ENCODE measurements at regions not wholly inside any gene's neighbourhood (a gene's known extent, or its start where the extent isn't known, plus 50 kb on each side); places are given as distances from the start of the nearest gene placed in this dataset.

DNA sequence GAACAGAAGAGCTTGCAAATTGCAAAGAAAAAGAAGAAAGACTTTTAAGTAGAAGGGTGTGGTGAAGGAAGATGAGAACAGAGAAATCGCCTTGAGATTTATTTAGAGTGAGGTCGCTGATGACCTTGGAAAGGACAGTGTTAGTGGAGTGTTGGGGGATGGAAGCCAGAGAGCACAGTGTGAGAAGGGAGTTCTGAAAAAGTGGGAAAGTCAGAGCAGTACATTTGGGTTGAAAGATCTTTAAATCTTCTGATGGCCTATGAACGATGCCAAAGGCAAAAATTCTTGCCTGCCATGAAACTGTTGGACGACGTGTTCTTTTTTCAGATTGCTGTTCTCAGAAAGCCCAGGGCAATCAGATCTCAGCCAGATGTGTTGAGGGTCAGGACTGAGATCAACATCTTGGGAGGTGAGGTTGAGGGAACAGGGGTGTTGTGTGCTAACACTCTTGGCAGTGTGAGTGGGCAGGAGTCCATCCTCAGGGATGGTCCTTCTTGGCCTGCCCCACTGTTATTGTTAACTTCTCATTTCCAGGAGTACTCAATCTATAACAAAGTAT lies 330.1 kb downstream of the MAP2K6 start:
- no peaks in the 10 kb centered on the region for H3K36me3 ChIP-seq (ENCODE audit: insufficient read depth, low read length)
- no peaks in the 10 kb centered on the region for H3K9me3 ChIP-seq (replicated peaks; ENCODE audit: low read length)
- H3K4me1 ChIP-seq (ENCODE audit: control insufficient read depth, insufficient read depth, low read length), result peaks cover 3% of the 10 kb centered on the region
- H3K4me2 ChIP-seq (ENCODE audit: low read length), result no peak overlapping the region
- H3K4me3 ChIP-seq (ENCODE audit: low read length), result no peak overlapping the region
- no peaks in the 10 kb centered on the region for H3K27me3 ChIP-seq (ENCODE audit: control insufficient read depth, insufficient read depth, low read length)
- no peak overlapping the region for H3K9ac ChIP-seq (ENCODE audit: low read depth, low read length)

DNA sequence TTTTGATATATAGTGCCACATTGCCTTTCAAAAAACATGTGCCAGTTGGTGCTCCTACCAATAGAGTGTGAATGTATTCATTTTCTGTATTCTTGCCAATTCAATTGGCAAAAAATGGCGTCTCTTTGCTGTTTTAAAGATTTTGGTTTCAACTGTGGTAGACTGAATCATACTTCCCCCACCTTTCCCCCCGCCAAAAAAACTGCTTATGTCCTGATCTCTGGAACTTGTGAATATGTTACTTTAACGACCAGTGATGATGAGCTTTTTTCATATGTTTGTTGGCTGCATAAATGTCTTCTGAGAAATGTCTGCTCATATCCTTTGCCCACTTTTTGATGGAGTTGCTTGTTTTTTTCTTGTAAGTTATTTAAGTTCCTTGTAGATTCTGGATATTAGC lies 325.1 kb upstream of the KCNJ16 start:
- Histone ChIP-seq H3K9me3 (replicated peaks; ENCODE audit: low read length) (no peaks in the 10 kb centered on the region), H3K9ac (ENCODE audit: low read depth, low read length) (no peak overlapping the region), H3K4me3 (ENCODE audit: low read length) (no peak overlapping the region), H3K27me3 (ENCODE audit: control insufficient read depth, insufficient read depth, low read length) (no peaks in the 10 kb centered on the region), H3K4me2 (ENCODE audit: low read length) (no peak overlapping the region), H3K36me3 (ENCODE audit: insufficient read depth, low read length) (no peaks in the 10 kb centered on the region), H3K4me1 (ENCODE audit: control insufficient read depth, insufficient read depth, low read length) (no peaks in the 10 kb centered on the region)

DNA sequence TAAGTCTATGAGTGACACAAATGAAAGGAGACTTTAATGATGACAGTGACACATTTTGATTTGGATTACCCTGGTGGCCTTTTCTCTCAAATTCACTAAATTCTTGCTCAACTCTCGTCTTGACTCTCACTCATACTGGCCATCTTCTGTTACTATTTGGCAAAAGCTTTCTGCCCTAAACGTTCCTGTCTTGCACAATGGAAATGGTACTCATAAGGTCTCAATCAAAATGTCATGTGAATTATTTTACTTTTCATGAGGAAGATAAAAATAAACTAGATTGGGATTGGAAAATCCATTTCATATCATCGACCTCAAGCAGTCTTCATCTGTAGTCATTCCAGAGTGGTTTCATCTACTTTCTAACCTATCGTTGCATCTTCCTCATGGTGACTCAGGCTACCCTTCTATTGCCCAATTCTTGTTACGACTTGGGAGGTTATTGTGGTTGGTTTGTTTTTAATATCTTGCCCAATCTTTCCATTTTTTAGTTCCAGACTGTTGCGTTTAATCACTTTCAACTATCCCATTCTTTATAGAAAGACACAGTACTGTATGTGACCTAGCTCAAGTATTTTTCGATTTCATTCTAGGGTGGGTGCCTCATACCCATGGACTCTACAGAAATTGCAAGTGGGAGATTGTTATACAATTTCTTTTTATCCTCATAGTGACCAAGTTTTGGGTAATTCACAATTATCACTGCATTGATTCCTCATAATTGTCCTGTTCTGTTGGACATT lies 317.2 kb upstream of the KCNJ16 start:
- Histone ChIP-seq H3K36me3 (ENCODE audit: insufficient read depth, low read length) (no peaks in the 10 kb centered on the region), H3K4me1 (ENCODE audit: control insufficient read depth, insufficient read depth, low read length) (peaks cover 38% of the 10 kb centered on the region), H3K9ac (ENCODE audit: low read depth, low read length) (peak overlapping the region; percentile 5), H3K9me3 (replicated peaks; ENCODE audit: low read length) (no peaks in the 10 kb centered on the region), H3K4me2 (ENCODE audit: low read length) (peak overlapping the region; percentile 40), H3K4me3 (ENCODE audit: low read length) (no peak overlapping the region), H3K27me3 (ENCODE audit: control insufficient read depth, insufficient read depth, low read length) (no peaks in the 10 kb centered on the region)

DNA sequence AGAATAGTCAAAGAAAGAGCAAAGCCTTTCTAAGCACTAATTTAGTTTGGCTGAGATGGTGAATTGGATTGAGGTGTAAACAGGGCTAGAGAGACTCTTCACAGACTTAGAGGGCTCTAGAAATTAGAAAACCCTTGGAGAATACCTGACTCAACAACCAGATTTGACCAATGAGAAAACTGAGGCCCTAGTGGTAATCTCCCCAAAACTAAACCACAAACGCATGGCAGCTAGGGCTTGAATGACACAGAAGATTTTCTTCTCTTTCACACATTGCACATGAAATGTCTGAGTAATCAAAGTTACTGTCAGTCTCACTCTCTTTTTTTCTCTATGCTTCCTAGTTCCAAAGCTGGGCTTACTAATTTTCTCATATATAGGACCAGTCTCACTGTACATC lies 314.5 kb upstream of the KCNJ16 start:
- Histone ChIP-seq H3K4me3 (ENCODE audit: low read length) (no peak overlapping the region), H3K27me3 (ENCODE audit: control insufficient read depth, insufficient read depth, low read length) (no peaks in the 10 kb centered on the region), H3K36me3 (ENCODE audit: insufficient read depth, low read length) (no peaks in the 10 kb centered on the region), H3K9me3 (replicated peaks; ENCODE audit: low read length) (no peaks in the 10 kb centered on the region), H3K4me2 (ENCODE audit: low read length) (no peak overlapping the region), H3K9ac (ENCODE audit: low read depth, low read length) (no peak overlapping the region), H3K4me1 (ENCODE audit: control insufficient read depth, insufficient read depth, low read length) (peaks cover 50% of the 10 kb centered on the region)

DNA sequence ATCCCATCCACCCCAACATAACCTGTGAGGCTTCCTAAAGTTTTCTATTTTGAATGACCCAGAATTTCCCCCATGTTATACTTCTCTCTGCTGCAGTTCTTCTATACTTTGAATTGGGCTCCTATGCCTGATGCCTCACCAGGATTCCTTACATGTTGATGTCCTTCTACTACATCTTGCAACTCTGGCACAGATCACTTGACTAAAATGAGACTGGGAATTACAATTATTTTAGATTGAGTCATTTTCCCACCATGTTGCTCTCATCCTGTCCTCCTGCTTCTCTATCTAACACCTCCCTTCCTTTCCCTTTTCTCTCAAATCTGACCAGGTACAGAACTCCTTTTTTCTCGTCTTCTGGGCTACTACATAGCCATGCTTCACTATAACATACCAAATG lies 314.0 kb upstream of the KCNJ16 start:
- H3K4me3 ChIP-seq (ENCODE audit: low read length), result no peak overlapping the region
- H3K4me1 ChIP-seq (ENCODE audit: control insufficient read depth, insufficient read depth, low read length), result peaks cover 50% of the 10 kb centered on the region
- no peak overlapping the region for H3K4me2 ChIP-seq (ENCODE audit: low read length)
- no peaks in the 10 kb centered on the region for H3K9me3 ChIP-seq (replicated peaks; ENCODE audit: low read length)
- H3K27me3 ChIP-seq (ENCODE audit: control insufficient read depth, insufficient read depth, low read length), result no peaks in the 10 kb centered on the region
- peak overlapping the region; percentile 44 for H3K9ac ChIP-seq (ENCODE audit: low read depth, low read length)
- H3K36me3 ChIP-seq (ENCODE audit: insufficient read depth, low read length), result no peaks in the 10 kb centered on the region

DNA sequence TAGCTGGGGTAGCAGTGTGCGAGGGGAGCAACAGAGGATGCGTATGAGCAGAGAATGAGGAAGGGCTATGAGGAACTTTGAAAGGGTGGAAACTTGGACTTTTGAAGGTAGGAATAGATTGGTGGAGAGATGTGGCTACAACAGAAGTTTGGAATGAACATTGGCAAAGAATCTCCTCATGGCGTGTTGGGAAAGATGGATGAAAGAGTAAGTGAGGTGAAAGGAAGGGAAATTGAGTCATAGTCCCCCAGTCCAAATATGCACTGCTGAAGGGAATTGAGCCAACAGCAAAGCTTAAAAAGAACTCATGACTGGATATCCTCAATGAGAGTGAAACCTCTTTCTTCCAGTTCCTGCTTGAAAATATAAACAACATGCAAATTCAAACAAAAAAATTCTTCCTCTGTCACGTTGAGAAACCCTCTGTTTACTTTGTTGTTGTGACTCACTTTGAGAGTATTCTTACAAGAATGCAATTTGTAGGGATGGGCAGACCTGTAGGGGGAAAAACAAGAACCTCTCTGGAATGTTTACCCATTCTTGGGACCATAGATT lies 313.2 kb upstream of the KCNJ16 start:
- peaks cover 49% of the 10 kb centered on the region for H3K4me1 ChIP-seq (ENCODE audit: control insufficient read depth, insufficient read depth, low read length)
- H3K27me3 ChIP-seq (ENCODE audit: control insufficient read depth, insufficient read depth, low read length), result no peaks in the 10 kb centered on the region
- peak overlapping the region; percentile 47 for H3K9ac ChIP-seq (ENCODE audit: low read depth, low read length)
- H3K4me3 ChIP-seq (ENCODE audit: low read length), result peak overlapping the region; percentile 32
- peak overlapping the region; percentile 44 for H3K4me2 ChIP-seq (ENCODE audit: low read length)
- H3K9me3 ChIP-seq (replicated peaks; ENCODE audit: low read length), result no peaks in the 10 kb centered on the region
- no peaks in the 10 kb centered on the region for H3K36me3 ChIP-seq (ENCODE audit: insufficient read depth, low read length)

DNA sequence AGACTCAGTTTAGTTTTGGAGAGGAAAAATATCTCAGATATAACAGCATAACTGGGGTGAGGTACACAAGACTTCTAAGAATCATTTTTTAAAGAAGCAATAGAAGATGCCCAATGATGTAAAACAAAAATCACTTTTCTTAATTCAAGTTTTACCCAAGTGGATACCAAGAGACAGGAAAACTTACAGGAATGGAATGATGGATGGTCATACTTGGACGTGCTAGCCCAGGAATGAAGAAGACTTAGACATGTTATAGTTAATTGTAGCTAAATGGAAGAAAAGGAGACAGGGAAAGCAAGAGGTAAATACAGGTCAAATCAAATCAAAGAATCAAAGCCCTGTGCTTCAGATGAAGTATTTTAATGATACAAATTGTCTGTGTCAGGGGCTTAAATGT lies 312.7 kb upstream of the KCNJ16 start:
- no peaks in the 10 kb centered on the region for H3K36me3 ChIP-seq (ENCODE audit: insufficient read depth, low read length)
- peak overlapping the region; percentile 47 for H3K9ac ChIP-seq (ENCODE audit: low read depth, low read length)
- no peaks in the 10 kb centered on the region for H3K9me3 ChIP-seq (replicated peaks; ENCODE audit: low read length)
- H3K4me3 ChIP-seq (ENCODE audit: low read length), result no peak overlapping the region
- peaks cover 44% of the 10 kb centered on the region for H3K4me1 ChIP-seq (ENCODE audit: control insufficient read depth, insufficient read depth, low read length)
- peak overlapping the region; percentile 9 for H3K4me2 ChIP-seq (ENCODE audit: low read length)
- no peaks in the 10 kb centered on the region for H3K27me3 ChIP-seq (ENCODE audit: control insufficient read depth, insufficient read depth, low read length)

DNA sequence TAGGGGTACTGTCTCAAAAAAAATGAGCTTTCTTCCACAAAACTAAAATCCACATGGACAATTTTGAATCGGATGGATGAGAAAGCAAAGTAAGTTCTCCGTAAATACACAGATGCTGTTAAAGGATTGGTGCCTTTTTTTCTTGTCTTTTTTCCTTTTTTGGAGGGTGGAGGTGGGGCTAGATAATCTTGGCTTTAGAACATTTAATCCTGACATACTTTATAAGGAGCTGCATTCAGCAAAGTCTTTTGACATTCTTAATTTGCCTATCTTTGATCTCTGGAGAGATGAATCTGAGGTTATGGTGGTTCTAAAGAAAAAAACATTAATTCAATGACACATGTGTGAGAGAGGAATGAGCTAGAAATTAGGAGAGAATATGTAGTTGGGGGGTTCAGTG lies 312.3 kb upstream of the KCNJ16 start:
- no peak overlapping the region for H3K4me2 ChIP-seq (ENCODE audit: low read length)
- peaks cover 40% of the 10 kb centered on the region for H3K4me1 ChIP-seq (ENCODE audit: control insufficient read depth, insufficient read depth, low read length)
- no peaks in the 10 kb centered on the region for H3K9me3 ChIP-seq (replicated peaks; ENCODE audit: low read length)

DNA sequence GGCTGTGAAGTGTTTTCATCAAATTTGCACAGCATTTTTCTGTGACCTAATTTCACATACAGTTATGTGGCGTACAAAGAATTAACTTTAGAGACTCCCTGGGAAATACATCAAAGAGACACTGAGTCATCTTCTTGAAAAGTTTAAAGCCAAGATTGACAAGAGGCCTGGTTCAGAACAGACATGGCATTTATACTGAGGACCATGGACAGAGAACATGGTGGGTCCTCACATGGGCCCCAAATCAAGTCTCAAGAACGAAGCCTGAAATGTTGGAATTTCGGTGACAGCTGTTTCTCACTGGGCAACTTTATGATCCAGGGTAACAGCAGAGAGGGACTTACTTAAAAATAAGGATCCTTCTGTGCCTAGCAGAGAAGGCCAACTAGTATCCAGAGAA lies 311.5 kb upstream of the KCNJ16 start:
- H3K4me1 ChIP-seq (ENCODE audit: control insufficient read depth, insufficient read depth, low read length), result peaks cover 35% of the 10 kb centered on the region
- no peak overlapping the region for H3K4me2 ChIP-seq (ENCODE audit: low read length)
- no peak overlapping the region for H3K9ac ChIP-seq (ENCODE audit: low read depth, low read length)
- H3K27me3 ChIP-seq (ENCODE audit: control insufficient read depth, insufficient read depth, low read length), result no peaks in the 10 kb centered on the region
- no peaks in the 10 kb centered on the region for H3K36me3 ChIP-seq (ENCODE audit: insufficient read depth, low read length)
- H3K4me3 ChIP-seq (ENCODE audit: low read length), result no peak overlapping the region
- H3K9me3 ChIP-seq (replicated peaks; ENCODE audit: low read length), result no peaks in the 10 kb centered on the region

More for the DNA sequence above, 312.3 kb upstream of the KCNJ16 start:
- H3K9ac ChIP-seq (ENCODE audit: low read depth, low read length), result peak overlapping the region; percentile 47
- H3K36me3 ChIP-seq (ENCODE audit: insufficient read depth, low read length), result no peaks in the 10 kb centered on the region
- H3K4me3 ChIP-seq (ENCODE audit: low read length), result no peak overlapping the region
- no peaks in the 10 kb centered on the region for H3K27me3 ChIP-seq (ENCODE audit: control insufficient read depth, insufficient read depth, low read length)

DNA sequence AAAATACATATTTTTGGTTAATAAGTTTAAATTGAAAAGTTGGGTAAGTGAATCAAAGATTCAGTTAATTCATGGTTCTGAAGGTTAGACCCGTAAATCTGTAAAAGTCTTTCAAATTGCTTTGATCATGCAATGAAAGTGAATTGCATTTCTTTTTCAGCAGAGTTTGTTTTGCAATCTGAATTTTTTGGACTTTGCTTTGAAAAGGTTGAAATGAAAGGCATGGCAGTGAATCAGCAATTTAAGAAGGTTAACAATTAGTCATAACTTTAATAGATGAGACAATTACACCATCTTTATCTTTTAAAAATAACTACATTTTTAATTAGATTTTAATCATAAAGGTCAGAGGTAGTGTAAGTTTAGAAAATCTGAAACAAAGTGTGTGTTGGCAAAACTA lies 310.9 kb upstream of the KCNJ16 start:
- Histone ChIP-seq H3K36me3 (ENCODE audit: insufficient read depth, low read length) (no peaks in the 10 kb centered on the region), H3K4me2 (ENCODE audit: low read length) (no peak overlapping the region), H3K4me3 (ENCODE audit: low read length) (no peak overlapping the region), H3K9me3 (replicated peaks; ENCODE audit: low read length) (no peaks in the 10 kb centered on the region), H3K4me1 (ENCODE audit: control insufficient read depth, insufficient read depth, low read length) (peaks cover 32% of the 10 kb centered on the region), H3K27me3 (ENCODE audit: control insufficient read depth, insufficient read depth, low read length) (no peaks in the 10 kb centered on the region), H3K9ac (ENCODE audit: low read depth, low read length) (no peak overlapping the region)

DNA sequence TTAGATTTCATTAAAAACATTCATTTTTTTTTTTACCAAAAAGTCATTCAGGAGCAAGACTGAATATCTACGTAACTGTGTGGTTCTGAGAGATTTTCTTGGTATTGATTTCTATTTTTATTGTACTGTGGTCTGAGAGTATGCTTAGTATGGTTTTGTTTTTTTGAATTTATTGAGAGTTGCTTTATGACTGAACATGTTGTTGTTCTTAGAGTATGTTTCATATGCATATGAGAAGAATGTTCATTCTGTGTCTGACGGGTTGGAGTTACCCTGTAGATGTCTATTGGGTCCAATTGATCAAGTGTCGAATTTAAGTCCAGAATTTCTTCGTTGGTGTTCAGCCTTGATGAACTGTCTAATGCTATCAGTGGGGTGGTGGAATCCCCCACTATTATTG lies 306.0 kb upstream of the KCNJ16 start:
- H3K27me3 ChIP-seq (ENCODE audit: control insufficient read depth, insufficient read depth, low read length), result no peaks in the 10 kb centered on the region
- no peak overlapping the region for H3K4me3 ChIP-seq (ENCODE audit: low read length)
- no peak overlapping the region for H3K4me2 ChIP-seq (ENCODE audit: low read length)
- H3K9ac ChIP-seq (ENCODE audit: low read depth, low read length), result no peak overlapping the region
- H3K4me1 ChIP-seq (ENCODE audit: control insufficient read depth, insufficient read depth, low read length), result peaks cover 5% of the 10 kb centered on the region
- no peaks in the 10 kb centered on the region for H3K36me3 ChIP-seq (ENCODE audit: insufficient read depth, low read length)
- H3K9me3 ChIP-seq (replicated peaks; ENCODE audit: low read length), result no peaks in the 10 kb centered on the region

DNA sequence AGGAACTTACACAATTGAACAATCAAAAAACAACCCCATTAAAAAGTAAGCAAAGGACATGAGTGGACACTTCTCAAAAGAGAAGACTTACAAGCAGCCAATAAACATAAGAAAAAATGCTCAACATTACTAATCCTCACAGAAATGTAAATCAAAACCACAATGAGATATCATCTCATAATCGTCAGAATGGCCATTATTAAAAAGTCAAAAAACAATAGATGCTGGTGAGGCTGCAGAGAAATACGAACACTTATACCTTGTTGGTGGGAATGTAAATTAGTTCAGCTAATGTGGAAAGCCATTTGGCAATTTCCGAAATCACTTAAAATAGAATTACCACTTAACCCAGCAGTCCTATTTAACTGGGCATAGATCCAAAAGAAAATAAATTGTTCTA lies 301.9 kb upstream of the KCNJ16 start:
- no peak overlapping the region for H3K4me2 ChIP-seq (ENCODE audit: low read length)
- H3K9ac ChIP-seq (ENCODE audit: low read depth, low read length), result no peak overlapping the region
- H3K27me3 ChIP-seq (ENCODE audit: control insufficient read depth, insufficient read depth, low read length), result no peaks in the 10 kb centered on the region
- no peaks in the 10 kb centered on the region for H3K36me3 ChIP-seq (ENCODE audit: insufficient read depth, low read length)
- H3K9me3 ChIP-seq (replicated peaks; ENCODE audit: low read length), result no peaks in the 10 kb centered on the region
- no peak overlapping the region for H3K4me3 ChIP-seq (ENCODE audit: low read length)
- H3K4me1 ChIP-seq (ENCODE audit: control insufficient read depth, insufficient read depth, low read length), result peaks cover 19% of the 10 kb centered on the region
